Colon (tissue), 2 donors: ENCODE measurements at regions not wholly inside any gene's neighbourhood (a gene's known extent, or its start where the extent isn't known, plus 50 kb on each side); places are given as distances from the start of the nearest gene placed in this dataset.

Experiments
- FAIRE-seq: peaks from 2 replicates; lab custom pipeline; 2012; peaks lifted over from hg19 to GRCh38; lab: Jason Lieb, UNC
- donor health status: control.
- donor health status: control.

DNA sequence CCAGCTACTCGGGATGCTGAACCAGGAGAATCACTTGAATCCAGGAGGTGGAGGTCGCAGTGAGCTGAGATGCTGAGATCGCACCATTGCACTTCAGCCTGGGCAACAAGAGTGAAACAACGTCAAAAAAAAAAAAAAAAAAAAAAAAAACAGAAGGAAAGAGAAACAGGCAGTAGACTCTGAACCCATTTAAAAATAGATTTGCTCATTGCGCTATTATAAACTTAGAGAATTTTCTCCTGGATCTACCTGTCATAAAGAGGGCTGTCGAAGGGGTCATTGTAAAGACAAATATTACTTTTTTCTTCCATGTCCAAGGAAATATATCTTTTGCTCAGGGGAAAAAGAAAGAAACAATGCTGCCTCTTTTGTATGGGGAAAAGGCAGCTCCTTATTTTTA, 425.0 kb upstream of the ID2 start:
- FAIRE-seq = no peak

DNA sequence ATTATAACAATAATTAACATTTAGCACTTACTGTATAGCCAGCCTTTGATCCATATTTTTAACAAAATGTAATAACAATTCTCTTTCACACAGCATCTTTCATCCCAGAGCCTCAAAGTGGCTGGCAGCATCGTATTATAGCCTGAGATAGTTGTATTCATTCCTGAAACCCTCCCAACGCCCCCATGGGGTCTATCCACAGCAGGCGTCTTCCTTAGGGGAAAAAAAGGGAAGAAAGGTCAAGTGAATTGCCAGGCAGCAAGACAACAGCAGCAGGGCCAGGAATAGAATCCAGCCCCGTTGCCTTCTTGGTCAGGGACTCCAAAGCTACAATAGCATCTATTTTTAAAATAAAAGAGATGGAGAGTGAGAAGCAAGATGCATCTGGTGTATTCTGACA, 424.4 kb upstream of the ID2 start:
- no peak for FAIRE-seq

DNA sequence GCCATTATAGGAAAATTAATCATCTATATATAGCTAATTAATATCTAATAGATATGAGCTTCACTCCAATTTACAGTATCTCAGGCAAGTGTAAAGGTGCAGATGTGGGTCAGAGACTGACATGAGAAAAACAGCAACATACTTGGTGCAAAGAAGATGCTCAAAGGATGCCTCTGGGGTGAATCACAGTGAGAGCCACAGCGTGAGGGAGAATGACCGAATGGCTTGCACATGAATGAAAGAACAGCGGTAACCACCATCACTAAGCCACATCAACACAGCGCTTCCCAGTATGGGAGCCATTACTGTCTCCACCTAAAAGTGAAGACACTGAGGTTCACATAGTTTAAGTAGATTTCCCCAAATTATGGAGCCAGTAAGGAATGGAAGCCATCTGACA, 423.4 kb upstream of the ID2 start:
- no peak for FAIRE-seq

DNA sequence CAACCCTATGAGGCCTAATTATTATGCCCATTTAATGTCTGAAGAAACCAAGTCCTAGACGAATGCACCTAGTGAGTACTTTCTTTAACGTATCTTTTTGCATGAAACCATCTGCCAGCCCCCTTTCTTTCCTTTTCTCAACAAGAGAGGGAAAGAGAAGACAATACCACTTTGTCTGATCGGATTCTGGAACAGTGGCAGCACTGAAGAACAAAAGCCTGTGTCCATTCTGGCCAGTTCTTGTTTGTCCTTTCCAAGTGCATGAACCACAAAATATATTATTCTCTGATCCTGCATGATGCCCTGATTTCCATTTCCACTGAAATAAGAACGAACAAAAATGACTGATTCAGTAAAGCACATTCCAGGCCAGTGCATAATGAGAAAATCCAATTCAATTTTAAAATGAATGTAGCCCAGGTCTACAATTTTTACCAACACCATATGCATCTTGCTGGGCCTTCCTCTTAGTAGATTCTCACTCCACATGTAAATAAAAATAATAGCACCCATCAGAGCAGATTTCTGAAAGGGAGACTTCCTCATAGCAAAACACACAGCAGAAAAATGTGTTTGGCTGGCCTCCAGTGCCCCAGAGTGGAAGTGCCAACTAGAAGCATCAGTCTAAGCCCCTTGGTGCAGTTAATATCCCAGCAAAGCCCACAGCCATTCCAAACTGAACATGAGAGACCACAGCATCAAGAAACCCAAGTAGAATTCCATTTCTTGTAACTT, 422.6 kb upstream of the ID2 start:
- FAIRE-seq = no peak

DNA sequence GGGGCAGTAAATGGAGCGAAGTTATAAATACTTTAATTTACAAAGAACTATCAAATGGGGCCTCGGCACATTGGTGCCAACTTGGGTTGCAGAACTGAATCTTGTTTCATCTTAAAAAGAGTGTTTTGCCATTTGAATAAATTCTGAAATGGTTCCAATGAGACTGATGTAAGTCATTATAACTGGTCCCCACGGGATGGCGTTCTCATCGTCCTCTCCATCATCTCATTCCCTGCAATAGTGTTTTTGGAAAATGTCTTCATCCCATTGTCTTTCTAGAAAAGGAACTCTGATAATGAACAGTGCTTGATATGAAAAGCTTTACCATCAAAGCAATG, 422.0 kb upstream of the ID2 start:
- no peak for FAIRE-seq

DNA sequence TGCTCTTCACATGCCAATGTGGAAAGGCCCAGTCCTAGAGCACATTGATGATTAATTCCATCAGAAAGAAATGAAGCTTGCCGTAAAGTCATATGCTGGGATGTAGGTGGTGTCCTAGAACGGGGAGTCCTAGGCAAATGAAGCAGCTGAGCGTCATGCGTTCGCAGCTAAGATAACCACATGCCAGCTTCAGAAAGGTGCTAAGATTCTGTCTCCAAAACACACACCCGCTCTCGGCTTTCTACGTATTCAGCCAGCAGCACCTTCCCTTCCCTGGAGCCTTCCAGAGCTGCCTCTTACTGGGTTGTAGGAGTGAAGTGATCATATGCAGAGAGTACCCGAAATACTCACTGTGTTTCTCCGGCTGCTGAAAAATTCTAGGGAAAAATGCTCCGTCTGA, 421.6 kb upstream of the ID2 start:
- no peak for FAIRE-seq

DNA sequence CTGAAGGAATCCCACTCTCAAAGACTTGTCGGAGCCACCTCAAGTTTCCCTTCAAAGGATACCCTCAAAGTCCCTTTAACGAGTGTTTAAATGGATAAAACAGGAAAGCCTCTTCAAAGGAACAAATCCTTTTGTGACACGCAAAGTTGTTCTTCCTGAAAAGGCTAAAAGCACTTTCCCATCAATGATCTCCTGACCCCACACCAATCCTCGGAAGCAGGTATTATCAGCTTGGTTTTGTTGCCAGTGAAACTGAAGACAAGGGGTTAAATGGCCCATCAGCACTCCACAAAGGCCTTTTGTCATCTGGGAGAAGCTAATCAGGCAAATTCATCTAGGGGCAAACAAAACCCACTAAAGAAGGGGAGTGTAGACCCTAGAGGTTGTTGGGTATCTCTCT, 418.0 kb upstream of the ID2 start:
- no peak for FAIRE-seq

DNA sequence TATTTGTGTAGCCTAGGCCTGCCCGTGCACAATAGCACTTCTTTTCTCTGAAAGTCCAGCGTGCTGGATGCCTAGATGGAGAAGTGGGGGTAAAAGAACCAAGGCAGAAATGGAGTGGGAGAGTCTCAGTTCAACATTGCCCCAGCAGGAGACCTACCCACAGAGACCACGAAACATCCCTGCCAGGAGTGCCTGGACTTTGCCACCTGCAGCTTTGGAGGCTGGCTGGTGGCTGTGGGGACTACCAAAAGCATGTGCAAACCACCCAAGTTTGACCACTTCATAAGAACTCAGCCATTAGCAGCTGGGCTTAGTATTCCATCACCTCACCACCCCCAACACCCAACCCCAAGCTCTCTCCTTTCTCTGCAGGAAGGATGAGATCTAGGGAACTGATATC, 416.9 kb upstream of the ID2 start:
- no peak for FAIRE-seq

DNA sequence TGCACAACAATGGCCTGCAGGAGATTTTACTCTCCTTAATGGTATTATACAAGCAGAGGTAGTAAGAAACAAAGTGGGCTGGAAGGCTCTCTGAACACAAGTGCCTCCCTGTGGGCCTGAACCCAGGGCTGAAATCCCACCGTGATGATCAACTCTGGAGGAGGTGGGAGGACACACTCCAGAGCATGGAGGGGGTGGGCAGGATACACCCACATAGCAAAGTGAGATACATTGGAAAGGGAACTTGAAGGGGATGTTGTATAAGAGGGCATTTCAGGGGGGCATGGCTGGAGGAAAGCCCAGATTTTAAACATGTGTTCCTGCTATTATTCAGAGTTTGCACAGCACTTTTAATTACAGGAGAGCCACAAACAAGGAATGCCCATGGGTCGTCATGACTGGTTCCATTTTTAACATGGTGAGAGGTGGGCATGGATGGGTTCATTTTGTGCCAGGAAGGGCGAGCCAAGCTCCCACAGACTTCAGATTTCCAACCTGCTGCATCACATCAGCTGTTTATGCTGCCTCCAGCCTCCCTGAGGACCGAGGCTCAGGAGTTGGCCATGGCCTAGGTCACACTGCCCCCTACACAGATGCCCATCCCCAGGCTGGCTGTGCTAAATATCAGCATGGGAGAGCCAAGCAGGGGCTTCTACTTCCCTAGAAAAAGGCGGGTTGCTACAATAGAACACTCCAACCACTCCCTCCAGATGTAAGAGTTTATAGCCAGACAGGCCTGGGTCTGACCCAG, 416.2 kb upstream of the ID2 start:
- FAIRE-seq = no peak

DNA sequence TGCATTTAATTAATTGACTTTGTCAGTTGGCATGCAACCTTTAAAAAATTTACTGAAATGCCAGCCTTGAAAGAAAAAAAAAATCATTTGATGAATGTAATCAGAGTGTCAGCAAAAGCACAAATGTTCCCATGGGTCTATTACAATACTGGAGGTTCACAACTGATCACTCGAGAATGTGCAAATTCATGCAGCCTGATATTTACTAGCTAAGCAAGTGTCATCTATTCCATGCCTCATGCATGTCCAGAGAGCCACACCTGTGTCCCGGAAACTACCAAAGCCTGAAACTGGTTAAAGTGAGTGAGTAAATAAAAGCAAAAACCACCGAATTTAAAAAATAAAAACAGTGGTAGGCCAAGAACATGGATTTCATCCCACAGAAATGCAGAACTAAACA, 415.3 kb upstream of the ID2 start:
- FAIRE-seq = no peak

DNA sequence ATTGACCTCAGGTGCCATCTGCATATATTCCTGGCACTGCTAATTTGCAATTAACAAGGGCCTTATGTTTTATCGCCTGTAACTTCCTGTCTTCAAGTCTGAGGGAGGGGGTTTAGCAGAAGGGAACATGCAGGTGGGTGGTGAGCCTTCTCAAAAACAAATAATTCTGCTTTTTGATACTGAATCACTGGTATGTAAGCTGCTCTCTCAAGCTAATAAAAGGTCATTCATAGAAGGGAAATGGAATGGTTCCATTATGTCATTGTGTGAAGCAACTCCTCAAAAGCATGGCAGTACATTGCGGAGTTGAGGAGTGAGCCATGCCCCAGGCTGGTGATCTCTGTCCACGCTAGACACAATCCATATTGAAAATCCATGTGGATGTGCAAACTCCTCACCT, 414.8 kb upstream of the ID2 start:
- no peak for FAIRE-seq

DNA sequence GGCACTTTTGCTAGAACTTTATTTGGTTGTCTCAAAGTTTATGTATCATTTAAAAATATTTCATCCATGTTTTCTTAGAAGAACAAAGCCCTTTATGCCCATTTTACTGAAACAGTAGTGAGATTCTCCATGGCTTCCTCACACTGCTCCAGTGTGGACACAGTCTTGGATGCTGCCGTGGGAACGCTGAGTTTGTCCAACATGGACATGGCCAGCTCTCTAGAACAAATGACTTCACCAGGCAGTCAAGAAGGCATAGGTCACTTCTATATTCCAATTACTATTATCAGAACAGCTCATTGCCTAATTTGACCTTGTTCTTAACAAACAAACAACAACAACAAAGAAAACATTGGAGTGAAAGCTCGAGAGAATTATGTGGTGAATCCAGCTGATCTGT, 414.1 kb upstream of the ID2 start:
- FAIRE-seq = no peak

DNA sequence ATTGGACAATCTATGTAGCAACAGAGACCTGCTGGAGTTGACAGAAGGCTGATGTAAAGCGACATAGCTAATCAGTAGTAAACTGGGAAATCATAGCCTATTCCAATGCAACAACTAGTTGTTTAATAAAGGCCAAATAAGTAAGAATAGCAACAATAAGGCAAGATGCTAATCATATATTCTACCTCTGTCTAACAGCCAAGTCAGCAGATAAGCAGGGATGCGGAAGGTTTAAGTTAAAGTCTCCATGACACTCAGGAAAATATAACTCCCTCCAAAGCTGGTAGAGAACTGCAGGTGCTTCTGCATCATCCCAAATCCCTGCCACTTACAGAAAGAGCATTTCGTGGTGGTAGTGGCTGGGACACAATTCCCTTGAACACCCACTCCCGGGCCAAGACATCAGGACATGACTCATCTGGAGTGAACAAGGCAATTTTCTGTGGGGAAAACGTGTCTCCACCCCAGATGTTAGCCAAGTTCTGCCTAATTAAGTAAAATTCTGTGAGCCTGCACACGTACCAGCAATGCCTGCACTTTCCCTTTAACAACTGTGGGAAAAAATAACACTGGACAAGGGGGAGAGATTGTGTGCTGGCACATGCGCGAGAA, 413.6 kb upstream of the ID2 start:
- FAIRE-seq = no peak

DNA sequence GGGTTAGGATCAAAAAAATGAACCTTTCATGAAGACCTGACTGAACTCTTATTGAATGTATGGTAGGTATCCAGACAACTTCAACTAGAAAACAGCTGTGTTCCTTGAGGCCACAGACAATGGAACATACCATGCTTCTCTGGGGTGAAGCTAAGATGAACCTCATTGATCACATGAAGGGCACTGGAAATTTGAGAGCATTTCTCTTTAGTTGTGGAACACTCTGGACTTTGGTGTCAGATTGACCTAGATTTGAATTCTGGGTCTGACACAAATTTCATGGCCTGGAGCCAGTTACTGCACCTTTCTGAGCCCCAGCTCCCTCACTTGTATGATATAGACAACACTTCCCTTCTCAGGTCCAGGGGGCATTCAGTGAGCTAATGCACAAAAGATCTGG, 411.2 kb upstream of the ID2 start:
- FAIRE-seq = no peak

DNA sequence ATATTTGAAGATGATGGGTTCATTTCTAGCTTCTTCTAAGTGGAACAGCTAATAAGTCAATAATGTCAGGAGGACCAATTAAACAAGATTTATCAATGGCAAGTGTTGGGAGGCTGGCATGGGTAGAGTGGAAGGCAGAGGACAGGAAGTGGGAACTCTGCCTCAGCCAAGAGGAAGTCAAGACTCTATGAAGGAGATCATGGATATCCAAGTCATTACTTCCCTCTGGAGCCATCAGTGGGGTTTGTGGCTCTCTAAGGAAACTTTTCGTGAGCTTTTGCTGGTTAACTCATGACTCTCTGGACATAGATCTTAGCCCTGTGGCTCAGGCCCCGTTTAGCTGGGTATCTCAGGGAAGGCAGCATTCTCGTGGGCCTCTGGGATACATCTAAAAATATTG, 410.4 kb upstream of the ID2 start:
- FAIRE-seq = no peak

DNA sequence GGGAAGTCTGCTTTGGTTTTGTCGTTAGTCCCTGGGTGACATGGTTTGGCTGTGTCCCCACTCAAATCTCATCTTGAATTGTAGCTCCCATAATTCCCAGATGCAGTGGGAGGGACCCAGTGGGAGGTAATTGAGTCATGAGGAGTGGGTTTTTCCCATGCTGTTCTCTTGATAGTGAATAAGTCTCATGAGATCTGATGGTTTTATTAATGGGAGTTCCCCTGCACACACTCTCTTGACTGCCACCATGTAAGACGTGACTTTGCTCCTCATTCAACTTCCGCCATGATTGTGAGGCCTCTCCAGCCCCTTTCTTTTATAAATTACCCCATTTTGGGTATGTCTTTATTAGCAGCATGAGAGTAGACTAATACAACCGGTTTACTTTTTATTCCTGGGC, 405.8 kb upstream of the ID2 start:
- FAIRE-seq = no peak

DNA sequence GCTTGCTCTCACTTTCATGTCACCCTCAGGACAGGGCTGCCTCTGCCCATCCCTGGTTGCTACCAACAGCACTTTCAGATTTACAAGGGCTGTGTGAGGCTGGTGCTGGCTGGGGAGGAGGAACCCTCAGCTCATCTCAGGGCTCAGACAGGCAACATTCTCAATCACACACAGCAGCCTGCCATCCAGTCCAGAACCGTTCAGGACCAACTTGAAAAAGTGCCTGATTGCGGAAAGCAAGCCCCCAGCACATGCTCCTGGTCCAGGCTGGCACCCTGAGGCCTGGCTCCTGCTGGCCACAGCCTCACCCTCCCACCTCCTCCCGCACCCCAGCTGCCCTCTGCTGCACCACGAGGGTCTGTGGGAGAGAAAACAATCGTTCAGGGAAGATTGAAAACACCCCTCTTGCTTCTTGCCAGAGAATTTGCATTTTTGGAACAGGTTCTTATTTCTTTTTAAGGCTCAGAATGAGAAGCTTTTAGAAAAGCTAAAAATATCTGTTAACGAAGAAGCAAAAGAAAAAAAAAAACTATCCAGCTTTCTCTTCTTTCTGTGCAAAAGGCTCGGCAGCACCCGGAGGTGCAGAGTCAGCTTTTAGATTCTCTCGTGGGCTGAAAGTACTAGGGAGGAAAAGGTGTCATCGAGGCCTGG, 403.8 kb upstream of the ID2 start:
- FAIRE-seq = no peak

DNA sequence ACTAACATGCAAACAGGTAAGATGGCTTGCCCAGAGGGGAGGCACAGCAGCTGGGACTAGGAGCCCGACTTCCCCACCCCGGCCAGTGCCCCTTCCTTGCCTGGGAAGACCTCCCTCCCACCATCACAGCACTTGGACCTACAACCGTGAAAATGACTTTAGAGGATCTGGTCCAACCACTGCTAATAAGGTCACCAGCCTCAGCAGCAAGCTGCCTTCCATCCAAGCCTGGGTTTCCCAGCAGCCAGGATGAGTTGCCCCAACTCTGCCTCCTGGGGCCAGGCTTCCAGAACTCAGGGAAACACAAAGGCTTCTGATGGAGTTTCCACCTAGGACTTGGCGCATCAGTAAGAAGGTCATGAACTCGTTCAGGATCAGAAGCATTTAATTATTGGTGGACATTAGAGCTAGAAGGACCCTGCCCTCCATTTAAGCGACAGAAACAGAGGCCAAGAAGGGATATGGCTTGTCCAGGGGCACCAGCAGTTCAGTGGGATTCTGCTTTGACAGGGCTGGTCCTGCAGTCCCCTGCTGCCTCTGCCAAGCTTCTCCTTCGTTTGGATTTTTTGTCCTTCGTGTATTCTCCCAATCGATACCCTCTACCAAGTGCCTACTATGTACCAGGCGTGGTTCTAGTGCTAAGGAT, 403.0 kb upstream of the ID2 start:
- FAIRE-seq = no peak

DNA sequence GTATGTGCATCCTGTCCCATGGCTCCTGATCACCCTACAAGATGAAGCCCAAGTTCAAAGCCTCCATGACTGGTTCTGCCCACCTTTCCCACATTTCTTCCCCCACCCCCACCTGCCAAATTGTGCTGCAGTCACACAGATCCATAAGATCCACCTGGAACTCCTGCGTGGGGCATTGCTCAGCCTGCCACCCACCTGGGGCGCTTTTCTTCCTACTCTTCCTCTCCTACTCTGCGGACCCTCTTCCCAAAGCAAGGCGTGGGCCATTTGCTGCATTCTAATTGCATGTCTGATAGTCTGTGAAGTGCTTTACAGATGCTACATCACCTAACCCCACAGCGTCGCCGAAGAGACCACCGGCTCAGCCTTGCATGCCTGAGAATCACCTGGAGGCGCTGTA, 402.4 kb upstream of the ID2 start:
- no peak for FAIRE-seq

DNA sequence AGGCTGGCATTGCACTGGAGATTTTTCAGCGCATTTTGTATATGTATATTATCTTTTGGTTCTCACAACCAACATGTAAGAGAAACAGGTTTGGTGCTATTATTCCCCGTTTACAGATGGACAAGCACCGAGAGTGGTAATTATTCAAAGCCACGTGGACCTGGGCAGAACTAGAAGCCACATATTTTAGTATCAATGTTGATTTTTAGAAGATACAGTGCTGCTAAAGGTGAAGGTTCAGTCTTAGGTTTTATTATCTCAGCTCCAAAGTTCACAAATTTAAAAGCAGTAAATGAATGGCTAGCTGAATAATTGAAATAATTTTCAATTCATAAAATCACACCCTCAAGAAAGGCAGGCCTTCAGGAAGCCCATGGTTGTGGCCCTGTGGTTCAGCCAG, 400.6 kb upstream of the ID2 start:
- FAIRE-seq = no peak

DNA sequence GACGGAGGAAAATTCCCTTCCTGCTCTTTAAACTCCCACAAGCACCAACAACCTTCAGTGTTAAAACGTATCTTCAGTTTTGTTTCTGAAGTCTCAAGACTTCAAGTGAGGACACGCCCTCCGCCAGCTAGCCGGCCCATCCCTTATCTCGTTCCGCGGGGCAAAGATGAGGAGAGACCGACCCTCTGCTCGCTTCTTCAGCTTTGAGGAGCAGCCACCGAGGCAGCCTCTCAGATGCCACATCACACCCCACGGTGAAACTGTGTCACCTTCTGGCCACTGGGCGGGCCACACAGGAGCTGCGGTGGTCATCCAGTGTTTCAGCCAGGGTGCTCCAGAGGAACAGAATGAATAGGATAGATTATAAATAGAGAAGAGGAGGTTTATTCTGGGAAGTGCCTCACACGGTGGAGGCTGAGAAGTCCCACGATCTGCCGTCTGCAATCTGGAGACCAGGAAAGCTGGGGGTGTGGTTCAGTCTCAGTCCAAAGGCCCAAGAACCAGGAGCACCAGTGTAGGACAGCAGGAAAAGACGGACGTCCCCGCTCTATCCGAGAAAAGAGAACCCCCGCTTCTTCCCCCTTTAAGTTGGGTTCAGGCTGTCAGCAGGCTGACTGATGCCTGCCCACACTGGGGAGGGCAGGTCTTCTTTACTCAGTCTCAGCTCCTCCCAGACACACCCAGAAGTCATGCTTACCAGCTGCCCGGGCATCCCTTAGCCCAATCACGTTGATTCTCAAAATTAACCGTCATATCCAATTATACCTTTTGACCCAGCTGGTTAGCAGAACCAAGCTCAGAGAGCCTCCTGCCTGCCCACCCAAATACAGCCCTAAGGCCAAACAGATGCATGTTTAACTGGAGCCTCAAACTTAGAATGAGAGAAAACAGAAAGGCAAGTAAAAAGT, 399.7 kb upstream of the ID2 start:
- FAIRE-seq = no peak

DNA sequence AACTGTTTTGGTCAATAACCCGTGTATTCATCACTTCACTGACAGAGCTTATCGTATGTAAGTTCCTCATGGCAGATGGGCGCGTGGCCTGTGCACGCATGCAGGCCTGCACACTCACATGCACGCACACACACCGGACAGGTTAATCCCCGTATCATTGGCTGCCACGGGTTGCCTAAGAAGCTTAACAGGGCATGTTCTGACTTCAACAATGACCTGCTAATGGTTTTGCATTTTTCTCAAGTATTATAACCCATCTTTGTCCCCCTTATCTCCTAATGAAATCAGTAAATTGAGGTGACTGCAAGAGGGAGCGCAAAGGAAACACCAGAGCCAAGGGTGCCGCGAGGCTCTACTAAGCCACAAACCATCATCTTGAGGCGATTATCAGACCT, 399.0 kb upstream of the ID2 start:
- no peak for FAIRE-seq
